Fibroblast of the aortic adventitia (primary cell): ENCODE measurements at regions not wholly inside any gene's neighbourhood (a gene's known extent, or its start where the extent isn't known, plus 50 kb on each side); places are given as distances from the start of the nearest gene placed in this dataset.

Experiments
- DNase-seq: peaks from one replicate; pipeline ENCODE4 v3.0.0-alpha.2; 2010; ENCODE audit warnings: low read depth
- H3K4me3 ChIP-seq: 2 replicates; pipeline ENCODE4 v1.5.1; 2011; ENCODE audit warnings: low read depth, mild to moderate bottlenecking, control low read depth, low read length, moderate library complexity
- TF ChIP-seq, protein P1 (sequence below): IDR thresholded peaks from 2 replicates; pipeline ENCODE4 v1.5.1; 2011; ENCODE audit warnings: mild to moderate bottlenecking, low read length, control low read depth, inconsistent platforms; ENCODE audit not compliant: insufficient read depth

DNA sequence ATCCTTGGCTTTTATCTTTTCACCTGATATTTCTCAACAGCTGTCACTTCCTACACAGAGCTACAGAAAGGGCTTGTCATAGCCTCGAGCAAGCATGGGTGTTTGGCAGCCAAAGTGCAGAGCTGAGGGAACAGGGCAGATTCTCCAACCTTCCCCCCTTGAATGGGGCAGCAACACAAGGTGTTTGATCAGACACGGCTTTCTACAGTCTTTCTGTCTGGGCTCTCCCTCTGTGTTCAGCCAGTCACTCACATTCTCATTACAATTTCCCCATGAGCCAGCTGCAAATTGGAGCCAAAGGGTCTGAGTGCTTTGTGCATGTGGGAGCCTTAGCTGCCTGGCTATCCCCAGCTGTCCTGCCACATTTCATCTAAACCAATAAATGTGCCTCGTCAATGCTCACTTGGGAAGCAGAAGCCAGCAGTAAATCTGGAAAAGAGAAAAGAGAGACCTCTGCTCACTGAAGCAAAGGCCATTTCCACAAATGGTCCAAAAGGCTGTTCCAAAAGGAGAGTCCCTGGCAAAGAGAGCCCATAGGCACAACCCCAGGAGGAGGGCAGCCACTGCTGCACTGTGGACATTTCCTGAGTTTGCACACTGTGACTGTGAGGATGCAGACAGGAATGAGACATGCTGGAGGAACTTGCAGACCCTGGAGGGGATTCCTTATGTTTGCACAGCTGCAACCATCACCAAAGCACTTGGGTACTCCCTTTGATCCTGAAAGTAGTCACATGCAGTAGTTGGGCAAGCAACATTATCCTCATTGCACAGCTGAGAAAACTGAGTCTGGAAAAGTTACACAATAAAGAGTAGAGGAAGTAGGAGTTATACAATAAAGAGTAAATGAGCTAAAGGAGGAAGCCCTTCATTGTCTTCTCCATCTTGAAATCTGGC lies 186.8 kb downstream of the FAM181B start:
- no peak overlapping the region for H3K4me3 ChIP-seq
- TF ChIP-seq, protein P1, sequence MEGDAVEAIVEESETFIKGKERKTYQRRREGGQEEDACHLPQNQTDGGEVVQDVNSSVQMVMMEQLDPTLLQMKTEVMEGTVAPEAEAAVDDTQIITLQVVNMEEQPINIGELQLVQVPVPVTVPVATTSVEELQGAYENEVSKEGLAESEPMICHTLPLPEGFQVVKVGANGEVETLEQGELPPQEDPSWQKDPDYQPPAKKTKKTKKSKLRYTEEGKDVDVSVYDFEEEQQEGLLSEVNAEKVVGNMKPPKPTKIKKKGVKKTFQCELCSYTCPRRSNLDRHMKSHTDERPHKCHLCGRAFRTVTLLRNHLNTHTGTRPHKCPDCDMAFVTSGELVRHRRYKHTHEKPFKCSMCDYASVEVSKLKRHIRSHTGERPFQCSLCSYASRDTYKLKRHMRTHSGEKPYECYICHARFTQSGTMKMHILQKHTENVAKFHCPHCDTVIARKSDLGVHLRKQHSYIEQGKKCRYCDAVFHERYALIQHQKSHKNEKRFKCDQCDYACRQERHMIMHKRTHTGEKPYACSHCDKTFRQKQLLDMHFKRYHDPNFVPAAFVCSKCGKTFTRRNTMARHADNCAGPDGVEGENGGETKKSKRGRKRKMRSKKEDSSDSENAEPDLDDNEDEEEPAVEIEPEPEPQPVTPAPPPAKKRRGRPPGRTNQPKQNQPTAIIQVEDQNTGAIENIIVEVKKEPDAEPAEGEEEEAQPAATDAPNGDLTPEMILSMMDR = no peak
- no peak for DNase-seq

DNA sequence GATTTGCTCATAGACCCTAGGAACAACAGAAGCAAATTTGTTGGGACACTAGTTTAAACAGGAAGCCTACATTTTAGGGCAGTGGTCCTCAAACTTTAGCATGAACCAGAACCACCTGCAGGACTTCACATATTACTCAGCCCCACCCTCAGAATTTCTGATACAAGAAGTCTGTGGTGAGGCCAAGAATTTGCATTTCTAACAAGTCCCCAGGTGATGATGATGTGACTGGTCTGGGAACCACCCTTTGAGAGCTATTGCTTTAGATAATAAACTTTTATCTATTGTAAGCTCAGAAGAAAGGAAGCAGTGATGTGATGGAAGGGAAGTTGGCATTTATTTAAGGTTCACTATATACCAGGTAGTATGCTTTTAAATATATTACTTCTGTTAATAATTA lies 194.0 kb downstream of the FAM181B start:
- DNase-seq = no peak
- TF ChIP-seq, protein P1 = no peak
- H3K4me3 ChIP-seq = no peak overlapping the region

DNA sequence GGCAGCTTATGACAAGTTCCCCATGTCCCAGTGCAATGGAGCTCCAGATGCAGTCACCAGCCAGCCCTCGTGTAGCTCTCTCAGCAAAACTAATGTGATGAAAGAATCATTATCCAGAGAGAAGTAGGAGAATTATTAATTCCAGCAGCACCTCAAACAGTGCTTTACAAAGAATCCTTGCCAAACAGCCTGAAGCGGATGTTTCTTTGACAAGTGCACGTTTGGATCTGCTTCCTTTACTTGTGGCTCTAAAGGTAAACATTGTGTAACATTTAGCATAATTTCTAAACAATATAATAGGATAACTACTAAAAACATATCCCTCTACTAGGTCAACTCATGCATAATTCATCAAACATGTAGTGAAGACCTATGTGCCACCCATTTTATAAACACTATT lies 197.0 kb downstream of the FAM181B start:
- TF ChIP-seq, protein P1 = no peak
- no peak overlapping the region for H3K4me3 ChIP-seq
- DNase-seq = no peak

DNA sequence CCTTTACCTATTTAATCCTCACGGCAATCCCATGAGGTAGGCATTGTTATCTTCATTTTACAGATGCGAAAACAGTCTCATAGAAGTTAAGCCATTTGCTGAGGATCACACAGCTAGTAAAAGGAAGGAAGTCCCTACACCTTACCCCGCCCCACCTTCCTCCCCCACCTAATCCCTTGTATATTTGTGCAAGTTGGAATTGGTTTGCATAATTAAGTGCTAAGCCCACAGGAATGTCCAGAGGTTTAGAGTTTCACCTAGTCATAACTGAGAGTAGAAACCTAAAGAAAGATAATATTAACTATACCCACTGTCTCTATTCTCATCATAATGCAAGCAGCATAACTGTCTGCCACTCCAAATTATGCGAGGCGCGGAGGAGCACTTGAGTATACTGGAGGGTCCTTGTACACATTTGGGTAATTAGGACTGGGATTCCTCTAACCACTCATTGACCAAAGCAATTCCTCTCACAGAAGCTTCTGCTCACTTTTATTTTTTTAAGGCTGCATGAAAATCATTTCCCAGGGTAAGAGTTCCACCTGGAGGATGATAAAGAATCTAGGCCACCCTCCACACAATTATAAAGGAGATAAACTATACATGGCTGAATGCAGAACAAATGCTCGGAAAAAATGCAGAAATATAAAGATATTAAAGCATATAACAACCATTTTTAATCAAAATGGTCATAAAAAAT lies 199.9 kb downstream of the FAM181B start:
- TF ChIP-seq, protein P1 = no peak
- no peak for DNase-seq
- no peak overlapping the region for H3K4me3 ChIP-seq

DNA sequence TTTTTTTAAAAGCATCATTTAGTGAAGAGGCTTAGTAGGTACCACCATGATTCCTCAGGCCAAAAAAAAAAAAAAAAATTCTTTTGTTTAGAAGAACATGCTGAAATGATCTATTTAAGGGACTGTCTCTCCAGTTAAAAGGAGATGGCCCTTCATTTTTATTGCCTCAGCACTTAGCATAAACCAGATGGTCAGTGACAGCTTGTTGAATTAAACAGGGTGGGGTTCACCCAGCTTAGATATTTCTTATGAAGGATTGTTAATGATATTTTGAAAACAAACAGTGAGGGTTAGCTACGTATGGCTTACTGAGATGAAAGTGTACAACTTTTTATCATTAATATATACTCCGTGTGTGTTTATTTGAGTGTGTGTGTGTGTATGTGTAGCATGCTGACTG lies 203.7 kb downstream of the FAM181B start:
- TF ChIP-seq, protein P1 = no peak
- DNase-seq = no peak
- no peak overlapping the region for H3K4me3 ChIP-seq

DNA sequence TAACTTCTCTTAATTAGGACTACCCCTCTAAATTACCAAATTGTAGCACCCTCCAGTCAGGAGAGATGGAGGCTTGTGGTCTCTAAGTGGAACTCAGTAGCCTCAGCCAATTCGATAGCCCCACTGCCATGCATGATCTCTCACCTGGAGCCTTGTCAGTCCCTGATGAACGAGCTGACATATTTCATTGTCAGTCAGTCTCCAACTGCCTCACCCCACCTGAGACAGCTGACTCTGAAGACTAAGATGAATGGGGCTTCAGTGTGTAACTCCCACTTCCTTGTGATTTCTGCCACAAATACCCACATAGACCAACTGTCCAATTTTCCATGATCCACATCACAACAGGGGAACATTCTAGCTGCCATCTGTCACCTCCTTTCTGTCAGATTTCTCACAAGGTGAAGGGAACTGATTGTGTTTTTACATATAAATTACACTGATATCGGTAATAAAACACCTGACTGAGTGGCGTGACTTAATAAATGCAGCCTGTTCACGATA lies 206.5 kb downstream of the FAM181B start:
- TF ChIP-seq, protein P1 = no peak
- H3K4me3 ChIP-seq = no peak overlapping the region
- no peak for DNase-seq
